AG04449 (cell line): ENCODE measurements at regions not wholly inside any gene's neighbourhood (a gene's known extent, or its start where the extent isn't known, plus 50 kb on each side); places are given as distances from the start of the nearest gene placed in this dataset.

Source experiments
- CTCF ChIA-PET: fragments of 350-600 bp; formaldehyde crosslinking; extraction: SDS; loops from one replicate; lab custom pipeline; 2021; ENCODE audit warnings: antibody characterized with exemption; lab: Yijun Ruan, JAX
- POLR2A ChIA-PET: fragments of 400-600, 350-600 bp; formaldehyde crosslinking; extraction: SDS; loops from one replicate; lab custom pipeline; 2020; ENCODE audit warnings: antibody characterized with exemption, inconsistent platforms; lab: Yijun Ruan, JAX
- DNase-seq: peaks from one replicate; pipeline ENCODE4 v3.0.0-alpha.2; 2010; ENCODE audit warnings: low read depth, low spot score
- H3K4me3 ChIP-seq: 2 replicates; pipeline ENCODE4 v1.5.1; 2011; ENCODE audit warnings: low read depth, mild to moderate bottlenecking, control low read depth, low read length
- CTCF ChIP-seq: IDR thresholded peaks from one replicate; pipeline ENCODE4 v1.5.1; 2011; ENCODE audit warnings: mild to moderate bottlenecking, moderate library complexity, low read length, control low read depth, inconsistent platforms; ENCODE audit not compliant: insufficient read depth; ENCODE audit errors: missing control alignments

DNA sequence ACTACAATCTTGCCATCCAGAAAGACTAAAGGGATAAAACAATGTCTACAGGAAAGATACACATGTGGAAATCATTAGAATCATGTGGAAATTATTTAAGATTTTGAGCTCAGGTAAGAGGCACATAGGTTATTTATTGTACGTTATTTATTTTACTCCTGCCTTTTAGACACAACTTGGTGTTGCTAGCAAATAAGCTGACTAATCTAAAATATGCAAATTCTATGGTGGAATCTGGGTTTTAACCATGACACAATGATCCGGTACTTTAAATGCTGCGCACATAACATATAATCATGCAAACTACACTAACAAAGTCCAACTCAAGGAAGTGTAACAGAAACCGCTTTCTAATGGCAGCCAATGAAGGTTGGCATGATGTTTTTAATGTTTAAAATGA, 112.5 kb downstream of the IFI44 start:
- TF ChIP-seq CTCF = no peak
- ChIA-PET CTCF (interaction anchor here (1.3 kb wide), 1 partner anchor 17 kb away, joined by 3 read pairs; no protein-coding TSS in a partner anchor), POLR2A (no interaction called here)
- DNase-seq = no peak
- H3K4me3 ChIP-seq = no peak overlapping the region

DNA sequence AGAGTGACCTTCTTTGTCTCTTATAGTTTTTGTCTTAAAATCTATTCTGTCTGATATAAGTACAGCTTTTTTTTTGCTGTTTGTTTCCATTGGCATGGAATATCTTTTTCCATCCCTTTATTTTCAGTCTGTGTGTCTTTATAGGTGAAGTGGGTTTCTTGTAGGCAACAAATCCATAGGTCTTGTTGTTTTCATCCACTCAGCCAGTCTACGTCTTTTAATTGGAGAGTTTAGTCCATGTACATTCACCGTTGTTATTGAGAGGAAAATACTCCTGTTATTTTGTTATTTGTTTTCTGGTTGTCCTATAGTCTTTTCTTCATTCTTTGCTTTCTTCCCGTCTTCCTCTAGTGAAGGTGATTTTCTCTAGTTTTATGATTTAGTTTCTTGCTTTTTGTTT, 115.9 kb downstream of the IFI44 start:
- ChIA-PET CTCF (no interaction called here), POLR2A (no interaction called here)
- no peak for TF ChIP-seq CTCF
- H3K4me3 ChIP-seq = no peak overlapping the region
- DNase-seq = no peak

GRCh38 chr1:78779831-78780230, 130.2 kb downstream of the IFI44 start:
- POLR2A ChIA-PET = no interaction called here

GRCh38 chr1:78787544-78787943, 137.9 kb downstream of the IFI44 start:
- POLR2A ChIA-PET = no interaction called here
- no peak for TF ChIP-seq CTCF
- DNase-seq = no peak
- no peak overlapping the region for H3K4me3 ChIP-seq
- CTCF ChIA-PET = no interaction called here

More at GRCh38 chr1:78779831-78780230, 130.2 kb downstream of the IFI44 start:
- H3K4me3 ChIP-seq = no peak overlapping the region
- no peak for TF ChIP-seq CTCF
- peak; percentile 12 for DNase-seq
- CTCF ChIA-PET = no interaction called here

- CTCF ChIA-PET = no interaction called here
- no peak overlapping the region for H3K4me3 ChIP-seq
- POLR2A ChIA-PET = no interaction called here
- DNase-seq = no peak
- TF ChIP-seq CTCF = no peak
These were observed 140.5 kb downstream of the IFI44 start for GRCh38 chr1:78790174-78790573.

GRCh38 chr1:78792756-78793155, 143.1 kb downstream of the IFI44 start:
- no peak for TF ChIP-seq CTCF
- H3K4me3 ChIP-seq = no peak overlapping the region
- ChIA-PET POLR2A (no interaction called here), CTCF (no interaction called here)
- peak; percentile 41 for DNase-seq
